OCI-LY1 (cell line): ENCODE measurements at regions not wholly inside any gene's neighbourhood (a gene's known extent, or its start where the extent isn't known, plus 50 kb on each side); places are given as distances from the start of the nearest gene placed in this dataset.

Source experiments
- EZH2 ChIP-seq: fragments of 200-600 bp; sonication (generic), shearing (Covaris generic); IDR thresholded peaks from 2 replicates; pipeline ENCODE4 v1.8.0; 2017; ENCODE audit warnings: borderline replicate concordance, mixed run types, mild to moderate bottlenecking, antibody characterized with exemption, low read length, moderate library complexity, mixed read lengths
- TF ChIP-seq, protein P1 (sequence below): fragments of 200-600 bp; sonication (generic), shearing (Covaris generic); IDR thresholded peaks from 2 replicates; pipeline ENCODE4 v1.5.1; 2017; ENCODE audit warnings: mild to moderate bottlenecking, antibody characterized with exemption, low read length, moderate library complexity, mixed read lengths

GRCh38 chr2:43047187-43047780 lies 179.1 kb downstream of the ZFP36L2 start:
- TF ChIP-seq, protein P1, sequence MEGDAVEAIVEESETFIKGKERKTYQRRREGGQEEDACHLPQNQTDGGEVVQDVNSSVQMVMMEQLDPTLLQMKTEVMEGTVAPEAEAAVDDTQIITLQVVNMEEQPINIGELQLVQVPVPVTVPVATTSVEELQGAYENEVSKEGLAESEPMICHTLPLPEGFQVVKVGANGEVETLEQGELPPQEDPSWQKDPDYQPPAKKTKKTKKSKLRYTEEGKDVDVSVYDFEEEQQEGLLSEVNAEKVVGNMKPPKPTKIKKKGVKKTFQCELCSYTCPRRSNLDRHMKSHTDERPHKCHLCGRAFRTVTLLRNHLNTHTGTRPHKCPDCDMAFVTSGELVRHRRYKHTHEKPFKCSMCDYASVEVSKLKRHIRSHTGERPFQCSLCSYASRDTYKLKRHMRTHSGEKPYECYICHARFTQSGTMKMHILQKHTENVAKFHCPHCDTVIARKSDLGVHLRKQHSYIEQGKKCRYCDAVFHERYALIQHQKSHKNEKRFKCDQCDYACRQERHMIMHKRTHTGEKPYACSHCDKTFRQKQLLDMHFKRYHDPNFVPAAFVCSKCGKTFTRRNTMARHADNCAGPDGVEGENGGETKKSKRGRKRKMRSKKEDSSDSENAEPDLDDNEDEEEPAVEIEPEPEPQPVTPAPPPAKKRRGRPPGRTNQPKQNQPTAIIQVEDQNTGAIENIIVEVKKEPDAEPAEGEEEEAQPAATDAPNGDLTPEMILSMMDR = no peak
- no peak for TF ChIP-seq EZH2
